OCI-LY7 (cell line): ENCODE measurements at regions not wholly inside any gene's neighbourhood (a gene's known extent, or its start where the extent isn't known, plus 50 kb on each side); places are given as distances from the start of the nearest gene placed in this dataset.

Experiments
- EZH2phosphoT487 ChIP-seq: fragments of 200-600 bp; sonication (generic); IDR thresholded peaks from 2 replicates; pipeline ENCODE4 v1.6.1; 2018; ENCODE audit warnings: low read depth, borderline replicate concordance, mild to moderate bottlenecking, mixed run types, antibody characterized with exemption, low read length, moderate library complexity, mixed read lengths
- TF ChIP-seq, protein P1 (sequence below): fragments of 200-600 bp; sonication (generic); conservative IDR thresholded peaks from 2 replicates; pipeline ENCODE4 v1.5.1; 2014; ENCODE audit warnings: mild to moderate bottlenecking, antibody characterized with exemption, low read length, moderate library complexity, mixed read lengths

DNA sequence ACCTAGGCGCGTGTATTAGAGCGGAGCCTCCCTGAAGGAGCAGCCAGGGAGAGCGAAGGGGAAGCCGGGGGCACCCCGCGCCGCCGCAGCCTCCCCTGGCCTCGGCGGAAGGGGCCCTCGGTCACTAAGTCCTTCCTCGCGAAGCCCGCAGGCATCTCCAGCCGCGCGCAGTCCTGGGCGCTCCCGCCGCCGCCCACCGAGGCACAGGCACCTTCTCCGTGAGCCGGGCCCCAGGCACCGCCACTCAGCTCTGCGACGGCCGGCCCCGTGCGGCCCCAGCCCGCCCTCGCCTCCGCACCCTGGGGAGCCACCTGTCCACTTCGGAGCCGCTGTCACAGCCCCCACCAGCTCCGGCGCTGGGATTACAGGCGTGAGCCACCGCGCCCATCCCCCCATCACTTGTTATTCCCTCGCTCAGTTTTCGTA, 80.8 kb downstream of the ZNF467 start:
- TF ChIP-seq, protein P1, sequence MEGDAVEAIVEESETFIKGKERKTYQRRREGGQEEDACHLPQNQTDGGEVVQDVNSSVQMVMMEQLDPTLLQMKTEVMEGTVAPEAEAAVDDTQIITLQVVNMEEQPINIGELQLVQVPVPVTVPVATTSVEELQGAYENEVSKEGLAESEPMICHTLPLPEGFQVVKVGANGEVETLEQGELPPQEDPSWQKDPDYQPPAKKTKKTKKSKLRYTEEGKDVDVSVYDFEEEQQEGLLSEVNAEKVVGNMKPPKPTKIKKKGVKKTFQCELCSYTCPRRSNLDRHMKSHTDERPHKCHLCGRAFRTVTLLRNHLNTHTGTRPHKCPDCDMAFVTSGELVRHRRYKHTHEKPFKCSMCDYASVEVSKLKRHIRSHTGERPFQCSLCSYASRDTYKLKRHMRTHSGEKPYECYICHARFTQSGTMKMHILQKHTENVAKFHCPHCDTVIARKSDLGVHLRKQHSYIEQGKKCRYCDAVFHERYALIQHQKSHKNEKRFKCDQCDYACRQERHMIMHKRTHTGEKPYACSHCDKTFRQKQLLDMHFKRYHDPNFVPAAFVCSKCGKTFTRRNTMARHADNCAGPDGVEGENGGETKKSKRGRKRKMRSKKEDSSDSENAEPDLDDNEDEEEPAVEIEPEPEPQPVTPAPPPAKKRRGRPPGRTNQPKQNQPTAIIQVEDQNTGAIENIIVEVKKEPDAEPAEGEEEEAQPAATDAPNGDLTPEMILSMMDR: no peak
- TF ChIP-seq EZH2phosphoT487: no peak
